ENCODE measurements at regions not wholly inside any gene's neighbourhood (a gene's known extent, or its start where the extent isn't known, plus 50 kb on each side); places are given as distances from the start of the nearest gene placed in this dataset.

- TF ChIP-seq NFE2L1 (tag; IDR thresholded peaks at IDR 0.05; ENCODE audit: borderline replicate concordance, low read depth) (no peak), RBBP5 (IDR thresholded peaks at IDR 0.05; ENCODE audit: borderline replicate concordance, insufficient read depth, low read length, poor library complexity, severe bottlenecking) (no peak), CC2D1A (IDR thresholded peaks at IDR 0.05) (no peak)
Observed at GRCh38 chr15:70242951-70243685, 145.4 kb upstream of the TLE3 start (continued).

- WGBS (ENCODE audit: insufficient coverage, low coverage, missing lambda C conversion rate): under 1% methylated on average over 11 of the region's 11 CpGs
- H3K79me2 ChIP-seq (ENCODE audit: control insufficient read depth, insufficient read depth, low read length): no peaks in the 10 kb centered on the region
- H3K36me3 ChIP-seq (ENCODE audit: control insufficient read depth, insufficient read depth, low read length): no peaks in the 10 kb centered on the region
- DNase-seq (ENCODE audit: extremely low read depth in 1 of 4, low spot score in 3 of 4): no peak
- peaks cover 20 to 52% of the 10 kb centered on the region in 2 experiments; a peak in 4 of 5 replicates for H3K27me3 ChIP-seq (ENCODE audit: control insufficient read depth in 2 of 2, insufficient read depth in 2 of 2, low read length in 2 of 2)
- no TSS peak for BruUV-seq (replicated peaks)
- no peaks in the 10 kb centered on the region; the same call in 1 of the 2 replicates for H4K20me1 ChIP-seq (replicated peaks; ENCODE audit: control insufficient read depth, insufficient read depth, low read length)
- no peak overlapping the region for H2AFZ ChIP-seq (ENCODE audit: low read depth, low read length)
- peaks cover 4% of the 10 kb centered on the region for H3K9me1 ChIP-seq (ENCODE audit: control insufficient read depth, insufficient read depth, low read length)
- intact Hi-C loops (cut with micrococcal nuclease) (no loop called here), in situ Hi-C loops (cut with MboI) (no loop called here)
- POLR2A ChIA-PET: interaction anchor here (1.5 kb wide), 1 partner anchor 24 kb away, joined by 4 read pairs; no protein-coding TSS in a partner anchor
- no peaks in the 10 kb centered on the region for H3K9me3 ChIP-seq (replicated peaks; ENCODE audit: control insufficient read depth, insufficient read depth, low read depth, low read length)
- H3K4me2 ChIP-seq (ENCODE audit: insufficient read depth, low read length): no peak overlapping the region
- H3K4me3 ChIP-seq: no peak overlapping the region
- H3K9ac ChIP-seq (ENCODE audit: insufficient read depth in 1 of 2, low read depth in 2 of 2, low read length in 2 of 2): no peak overlapping the region
- CTCF ChIA-PET (ENCODE audit: low intra/inter-chr PET ratio): no interaction called here
- H3K27ac ChIP-seq (ENCODE audit: extremely low read depth, low read depth, low read length): no peak overlapping the region
- no peak for ATAC-seq
- no peaks in the 10 kb centered on the region for H3K4me1 ChIP-seq (replicated peaks in 1 of 2; ENCODE audit: control insufficient read depth in 2 of 2, insufficient read depth in 2 of 2, low read length in 2 of 2)
- FAIRE-seq: no peak
- TF ChIP-seq MAFG (tag; conservative IDR thresholded peaks at IDR 0.05) (no peak), TRIM28 (IDR thresholded peaks at IDR 0.05) (no peak), PCBP2 (IDR thresholded peaks at IDR 0.05; ENCODE audit: low read depth, low read length, poor library complexity, severe bottlenecking) (no peak), TCFL5 (CRISPR knock-in tag; conservative IDR thresholded peaks at IDR 0.05) (no peak), TEAD4 (IDR thresholded peaks at IDR 0.05; ENCODE audit: low read length) (no peak), TEAD4 (CRISPR knock-in tag; IDR thresholded peaks at IDR 0.05; ENCODE audit: borderline replicate concordance) (no peak), HDGF (IDR thresholded peaks at IDR 0.05) (no peak), ZNF609 (CRISPR knock-in tag; IDR thresholded peaks at IDR 0.05; ENCODE audit: borderline replicate concordance) (no peak), STAT5B (CRISPR knock-in tag; IDR thresholded peaks at IDR 0.05) (no peak), ID3 (CRISPR knock-in tag; IDR thresholded peaks at IDR 0.05) (no peak), ID3 (tag; IDR thresholded peaks at IDR 0.05) (no peak), NCOA1 (IDR thresholded peaks at IDR 0.05; ENCODE audit: low read depth) (no peak)
Observed at GRCh38 chr15:70241561-70242320, 144.0 kb upstream of the TLE3 start.
